ENCODE measurements at regions not wholly inside any gene's neighbourhood (a gene's known extent, or its start where the extent isn't known, plus 50 kb on each side); places are given as distances from the start of the nearest gene placed in this dataset.
A peak's percentile ranks its signal among the peaks of the same experiment; 100 is the strongest.

DNA sequence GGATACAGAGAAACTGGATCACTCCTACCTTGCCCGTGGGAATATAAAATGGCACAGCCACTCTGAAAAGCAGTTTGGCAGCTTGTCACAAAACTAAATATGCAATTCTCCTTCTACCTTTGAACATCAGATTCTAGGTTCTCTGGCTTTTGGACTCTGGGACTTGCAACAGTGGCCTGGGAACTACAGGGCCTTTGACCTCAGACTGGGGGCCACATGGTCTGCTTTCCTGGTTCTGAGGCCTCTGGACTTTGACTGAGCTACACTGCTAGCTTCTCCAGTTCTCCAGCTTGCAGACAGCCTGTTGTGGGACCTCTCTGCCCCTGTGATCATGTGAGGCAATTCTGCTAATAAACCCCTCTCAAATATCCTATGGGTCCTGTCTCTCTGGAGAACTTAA lies 168.8 kb downstream of the CDH26 start:
- DNase-seq (ENCODE audit: low read depth), result no peak

- no peak for DNase-seq (ENCODE audit: low read depth)
Observed at GRCh38 chr20:60131375-60131774, 173.2 kb downstream of the CDH26 start.

GRCh38 chr20:60132162-60132826 lies 174.1 kb downstream of the CDH26 start:
- no peak for DNase-seq (ENCODE audit: low read depth)

DNA sequence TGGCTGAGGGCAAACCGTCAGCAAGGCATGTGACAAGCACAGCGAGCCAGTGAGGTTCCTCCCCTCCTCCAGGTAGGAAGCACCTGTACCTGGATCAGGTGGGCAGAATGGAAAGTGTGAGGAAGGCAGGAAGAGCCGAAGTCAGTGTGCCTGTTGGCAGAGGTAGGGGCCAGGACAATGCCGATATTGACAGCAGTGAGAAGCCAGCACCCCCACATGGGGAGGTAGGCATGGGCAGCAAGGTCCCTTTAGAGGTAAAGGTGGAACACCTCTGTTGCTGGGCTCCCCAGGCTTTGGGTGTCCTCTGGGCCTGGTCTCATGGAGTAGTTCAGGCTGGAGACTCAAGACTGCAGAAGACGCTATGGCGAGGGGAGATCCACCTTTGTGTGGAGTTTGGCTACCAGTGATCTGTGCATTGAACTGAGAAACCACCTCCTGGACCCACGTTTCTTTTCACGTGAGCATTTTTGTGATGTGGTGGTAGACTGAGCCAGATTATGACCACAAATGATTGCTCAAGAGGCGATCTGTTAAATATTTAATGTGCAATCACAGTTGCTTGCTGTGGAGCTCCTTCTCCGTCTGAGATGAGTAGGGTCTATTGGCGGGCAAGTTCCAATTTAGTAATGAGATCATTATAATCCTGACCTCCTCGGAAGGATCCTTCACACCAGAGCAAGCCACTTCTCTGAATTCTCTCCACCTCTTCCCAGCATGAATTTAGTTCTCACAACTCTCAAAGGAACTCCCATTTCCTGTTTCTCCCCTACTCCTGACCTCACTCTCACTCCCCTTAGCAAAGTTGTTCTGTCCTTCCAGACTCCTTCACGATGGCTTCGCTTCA lies 174.8 kb downstream of the CDH26 start:
- no peak for DNase-seq (ENCODE audit: low read depth)

DNA sequence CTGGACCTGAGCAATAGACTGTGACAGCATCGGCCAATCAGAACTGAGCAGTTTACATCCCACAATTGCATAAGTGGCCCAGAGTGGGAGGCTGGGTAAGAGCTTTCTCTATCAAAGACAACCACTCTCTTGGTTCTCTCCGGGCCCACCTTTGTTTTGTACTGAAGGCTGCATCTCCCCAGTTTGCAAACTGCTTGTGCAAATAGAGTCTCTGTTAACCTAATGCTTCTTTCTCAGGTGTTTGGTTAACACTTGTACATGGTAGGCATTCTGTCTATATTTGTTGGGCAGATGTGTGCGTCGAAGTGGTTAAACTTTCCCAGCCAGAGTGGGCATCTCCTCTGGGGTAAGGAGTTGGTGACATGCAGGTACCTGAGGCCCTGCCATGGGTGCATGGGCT lies 177.1 kb downstream of the CDH26 start:
- no peak for DNase-seq (ENCODE audit: low read depth)

- DNase-seq (ENCODE audit: low read depth), result no peak
Observed at GRCh38 chr20:60136645-60137401, 178.6 kb downstream of the CDH26 start.

- peak; percentile 6 for DNase-seq (ENCODE audit: low read depth)
Observed at GRCh38 chr20:60137657-60138245, 179.5 kb downstream of the CDH26 start.

- peak; percentile 28 for DNase-seq (ENCODE audit: low read depth)
Observed at GRCh38 chr20:60138256-60139220, 180.3 kb downstream of the CDH26 start.

DNA sequence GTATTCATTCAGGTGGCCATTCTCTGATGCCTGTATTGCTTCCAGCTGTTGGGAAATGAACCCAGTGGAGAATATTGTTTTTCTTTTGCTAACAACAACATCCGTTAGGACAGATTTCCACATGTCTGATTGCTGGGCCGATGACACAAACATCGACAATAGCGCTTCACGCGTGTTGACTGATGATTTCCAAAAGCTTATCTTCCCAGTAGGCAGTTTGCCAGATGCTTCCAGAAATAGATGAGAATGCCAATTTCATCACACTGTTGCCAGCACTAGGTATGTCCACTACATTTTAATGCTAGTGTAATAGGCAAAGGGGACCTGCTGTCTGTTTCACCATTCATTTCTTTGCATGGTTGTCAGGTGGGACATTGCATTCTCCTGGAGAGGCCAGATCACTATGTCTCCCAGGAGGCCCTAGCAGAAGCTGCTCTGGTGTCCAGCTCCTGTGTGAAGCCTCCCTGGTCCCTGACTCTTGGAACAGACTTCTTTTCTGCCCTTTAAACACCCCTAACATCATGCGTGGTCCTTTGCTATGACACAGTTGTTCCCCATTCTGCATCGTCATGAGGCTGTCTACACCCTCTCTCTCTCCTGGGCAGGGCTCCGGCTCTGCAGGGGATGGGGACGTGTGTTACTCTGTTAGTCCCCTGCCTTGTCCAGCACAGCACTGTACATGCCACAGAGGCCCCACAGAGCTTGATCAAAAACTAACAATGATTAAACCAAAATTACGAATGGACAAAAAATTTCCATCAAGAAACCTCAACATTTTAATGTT lies 181.6 kb downstream of the CDH26 start:
- peak; percentile 17 for DNase-seq (ENCODE audit: low read depth)

DNA sequence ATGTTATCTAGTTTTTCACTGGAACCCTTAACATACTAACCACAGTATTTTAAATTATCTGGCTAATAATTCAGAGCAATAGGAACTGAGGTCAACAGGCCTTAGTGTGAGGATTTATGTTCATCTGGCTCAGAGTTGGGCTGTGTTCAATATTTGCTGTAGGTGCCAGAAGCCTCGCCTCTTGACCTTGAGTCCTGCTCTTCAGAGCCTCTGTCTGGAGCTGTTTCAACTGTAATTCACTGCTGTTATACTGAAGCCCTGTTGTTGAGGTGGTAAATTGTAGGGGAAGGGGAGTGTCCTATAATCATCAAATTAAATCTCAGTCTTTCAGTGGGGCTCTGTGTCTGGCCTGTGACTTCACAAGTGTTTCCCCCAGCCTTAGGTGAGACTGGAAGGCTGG lies 184.4 kb downstream of the CDH26 start:
- no peak for DNase-seq (ENCODE audit: low read depth)

DNA sequence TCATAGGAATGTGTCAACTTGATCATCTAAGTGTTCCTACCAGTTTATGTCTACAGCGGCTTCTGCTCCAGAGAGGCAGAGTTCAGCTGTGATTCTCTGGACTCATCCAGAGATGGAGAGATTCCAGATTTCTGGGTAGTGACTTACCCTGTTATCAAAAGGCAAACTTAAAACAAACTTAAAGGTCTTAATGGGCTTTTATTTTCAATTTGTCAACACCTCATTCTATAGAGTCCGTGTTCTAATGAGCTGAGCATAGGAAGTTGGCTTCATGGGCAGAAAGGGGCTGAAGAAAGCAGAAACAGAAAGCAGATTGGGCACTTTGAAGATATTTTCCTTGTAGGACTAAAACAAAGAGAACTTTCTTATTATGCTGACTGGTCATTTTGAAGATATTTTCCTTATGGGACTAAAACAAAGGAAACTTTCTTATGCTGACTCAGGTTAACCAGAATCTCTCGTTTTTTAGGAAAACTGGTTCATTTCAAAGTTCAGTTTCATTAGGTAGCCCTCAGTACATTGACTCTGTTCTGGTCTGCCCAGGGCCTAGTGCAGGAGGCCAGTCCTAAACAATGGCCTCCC lies 185.1 kb downstream of the CDH26 start:
- DNase-seq (ENCODE audit: low read depth), result no peak

DNA sequence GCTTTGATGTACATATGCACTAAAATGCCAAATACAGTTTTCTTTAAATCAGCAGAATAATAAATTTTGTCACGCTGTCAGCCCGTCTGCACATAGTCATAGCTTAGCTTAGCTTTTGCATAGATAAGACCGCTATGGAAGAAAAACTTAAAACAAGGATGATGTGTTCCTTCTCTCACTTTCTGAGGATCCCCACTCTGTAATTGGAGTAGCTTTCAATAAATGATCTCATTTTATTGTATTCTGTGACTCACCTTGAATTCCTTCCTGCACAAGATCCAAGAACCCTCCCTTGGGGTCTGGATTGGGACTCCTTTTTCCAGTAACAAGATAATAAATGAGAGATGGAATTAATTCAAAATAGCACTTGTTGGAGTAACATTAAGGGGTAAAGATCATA lies 186.2 kb downstream of the CDH26 start:
- no peak for DNase-seq (ENCODE audit: low read depth)

- no peak for DNase-seq (ENCODE audit: low read depth)
Observed at GRCh38 chr20:60144974-60145527, 186.8 kb downstream of the CDH26 start.

DNA sequence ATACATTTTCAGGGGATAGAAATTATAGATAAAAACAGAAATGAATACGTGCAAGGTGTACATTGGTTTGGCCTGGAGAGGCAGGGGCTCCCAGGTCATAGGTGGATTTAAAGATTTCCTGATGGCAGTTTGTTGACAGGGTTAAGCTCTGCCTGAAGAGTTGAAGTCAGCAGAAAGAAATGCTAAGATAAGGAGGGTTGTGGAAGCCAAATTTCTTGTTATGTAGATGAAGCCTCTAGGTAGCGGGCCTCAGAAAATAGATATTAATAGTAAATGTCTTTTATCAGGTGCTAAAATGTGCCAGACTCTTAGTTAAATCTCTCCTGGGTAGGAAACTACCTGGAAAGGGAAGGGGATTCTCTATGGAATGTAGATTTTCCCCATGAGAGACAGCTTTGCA lies 188.8 kb downstream of the CDH26 start:
- DNase-seq (ENCODE audit: low read depth), result no peak

DNA sequence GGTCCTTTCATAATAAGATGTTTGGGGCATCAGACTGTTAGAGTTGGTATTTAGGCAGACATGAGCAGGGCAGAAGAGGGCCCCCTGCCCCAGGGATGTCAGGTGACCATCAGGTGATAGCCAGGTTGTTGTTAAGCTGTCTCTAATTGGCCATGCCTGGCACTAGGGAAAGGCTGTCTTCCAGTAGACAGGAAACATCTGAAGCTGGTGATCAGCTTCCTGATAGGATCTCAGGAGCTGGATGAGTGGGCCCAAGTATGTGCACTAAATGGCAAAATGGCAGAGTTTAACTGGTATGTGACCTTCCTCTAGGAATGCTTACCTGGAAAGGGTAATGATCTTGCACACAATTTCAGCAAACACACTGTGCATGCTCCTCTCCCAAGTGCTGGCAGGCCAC lies 190.7 kb downstream of the CDH26 start:
- DNase-seq (ENCODE audit: low read depth), result no peak

DNA sequence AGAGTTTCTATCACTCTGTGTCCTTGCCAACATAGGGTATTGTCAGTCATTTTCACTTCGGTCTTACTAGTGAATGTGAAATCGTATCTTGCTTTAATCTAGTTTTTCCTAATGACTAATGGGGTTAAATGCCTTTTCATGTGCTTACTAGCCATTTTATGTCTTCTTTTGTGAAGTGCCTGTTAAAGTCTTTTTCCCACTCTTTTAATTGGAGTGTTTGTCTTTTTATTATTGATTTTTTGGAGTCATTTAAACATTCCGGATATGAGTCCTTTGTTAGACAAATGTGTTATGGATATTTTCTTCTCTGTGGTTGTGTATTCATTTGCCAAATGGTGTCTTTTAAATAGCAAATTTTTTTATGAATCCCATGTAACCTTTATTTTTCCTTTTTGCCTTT lies 194.6 kb downstream of the CDH26 start:
- DNase-seq (ENCODE audit: low read depth), result no peak

GRCh38 chr20:60160451-60161145 lies 202.4 kb downstream of the CDH26 start:
- DNase-seq (ENCODE audit: low read depth), result no peak

- no peak for DNase-seq (ENCODE audit: low read depth)
Observed at GRCh38 chr20:60167812-60168211, 209.6 kb downstream of the CDH26 start.

GRCh38 chr20:60168963-60169362 lies 210.7 kb downstream of the CDH26 start:
- DNase-seq (ENCODE audit: low read depth), result no peak

Data from amniotic epithelial cell (primary cell).